AG04449 (cell line): ENCODE measurements at regions not wholly inside any gene's neighbourhood (a gene's known extent, or its start where the extent isn't known, plus 50 kb on each side); places are given as distances from the start of the nearest gene placed in this dataset.

Experiments
- CTCF ChIA-PET: fragments of 350-600 bp; formaldehyde crosslinking; extraction: SDS; loops from one replicate; lab custom pipeline; 2021; ENCODE audit warnings: antibody characterized with exemption; lab: Yijun Ruan, JAX
- POLR2A ChIA-PET: fragments of 400-600, 350-600 bp; formaldehyde crosslinking; extraction: SDS; loops from one replicate; lab custom pipeline; 2020; ENCODE audit warnings: antibody characterized with exemption, inconsistent platforms; lab: Yijun Ruan, JAX
- DNase-seq: peaks from one replicate; pipeline ENCODE4 v3.0.0-alpha.2; 2010; ENCODE audit warnings: low read depth, low spot score
- H3K4me3 ChIP-seq: 2 replicates; pipeline ENCODE4 v1.5.1; 2011; ENCODE audit warnings: low read depth, mild to moderate bottlenecking, control low read depth, low read length
- CTCF ChIP-seq: IDR thresholded peaks from one replicate; pipeline ENCODE4 v1.5.1; 2011; ENCODE audit warnings: mild to moderate bottlenecking, moderate library complexity, low read length, control low read depth, inconsistent platforms; ENCODE audit not compliant: insufficient read depth; ENCODE audit errors: missing control alignments

- TF ChIP-seq CTCF = no peak
- DNase-seq = no peak
- H3K4me3 ChIP-seq = no peak overlapping the region
- POLR2A ChIA-PET = interaction anchor here (0.5 kb wide), 1 partner anchor 98 kb away, joined by 3 read pairs; no protein-coding TSS in a partner anchor
- CTCF ChIA-PET = interaction anchor here (0.8 kb wide), 1 partner anchor 88 kb away, joined by 3 read pairs; no protein-coding TSS in a partner anchor
Observed at GRCh38 chr5:115419846-115420585, 123.6 kb upstream of the CCDC112 start.

- CTCF ChIA-PET = no interaction called here
- POLR2A ChIA-PET = interaction anchor here (0.5 kb wide), 1 partner anchor 164 kb away, joined by 3 read pairs; no protein-coding TSS in a partner anchor
- no peak for DNase-seq
- no peak overlapping the region for H3K4me3 ChIP-seq
- no peak for TF ChIP-seq CTCF
Observed at GRCh38 chr5:115418788-115419187, 122.3 kb upstream of the CCDC112 start.

- no peak for DNase-seq
- no peak for TF ChIP-seq CTCF
- CTCF ChIA-PET = interaction anchor here (1.6 kb wide), 1 partner anchor 171 kb away, joined by 6 read pairs; no protein-coding TSS in a partner anchor
- H3K4me3 ChIP-seq = no peak overlapping the region
- POLR2A ChIA-PET = no interaction called here
Observed at GRCh38 chr5:115417076-115417475, 120.6 kb upstream of the CCDC112 start.

- no peak for DNase-seq
- ChIA-PET CTCF (interaction anchor here (0.9 to 1.6 kb wide), 4 partner anchors 9 to 170 kb away, joined by 3 to 4 read pairs (median 3); no protein-coding TSS in a partner anchor), POLR2A (interaction anchor here (0.8 to 1.4 kb wide), 3 partner anchors 12 to 47 kb away, joined by 3 to 4 read pairs (median 4); no protein-coding TSS in a partner anchor)
- TF ChIP-seq CTCF = no peak
- no peak overlapping the region for H3K4me3 ChIP-seq
Observed at GRCh38 chr5:115415143-115415491, 118.7 kb upstream of the CCDC112 start.

GRCh38 chr5:115414406-115415142, 118.1 kb upstream of the CCDC112 start:
- peak; percentile 72 for DNase-seq
- no peak for TF ChIP-seq CTCF
- no peak overlapping the region for H3K4me3 ChIP-seq
- ChIA-PET POLR2A (interaction anchor here (0.8 to 1.4 kb wide), 3 partner anchors 12 to 48 kb away, joined by 3 to 4 read pairs (median 4); no protein-coding TSS in a partner anchor), CTCF (interaction anchor here (0.9 to 1.6 kb wide), 3 partner anchors 10 to 170 kb away, joined by 3 to 4 read pairs (median 3); no protein-coding TSS in a partner anchor)
